Panc1 (cell line): ENCODE measurements at regions not wholly inside any gene's neighbourhood (a gene's known extent, or its start where the extent isn't known, plus 50 kb on each side); places are given as distances from the start of the nearest gene placed in this dataset.

Experiments
- ATAC-seq: fragments of 200-7000 bp; cut with Tn5 transposase; 2 replicates; pipeline ENCODE4 v1.9.1; 2020; ENCODE audit warnings: mild to moderate bottlenecking, moderate library complexity
- BruUV-seq: library from RNA; stranded (reverse); fragments of 400-500 nt; replicated peaks from 2 replicates; lab custom pipeline; 2021; lab: Mats Ljungman, UMichigan
- CTCF ChIA-PET: fragments of 300-600 bp; sonication (Branson Sonifier 250); formaldehyde crosslinking; loops from one replicate; lab custom pipeline; 2022; ENCODE audit warnings: antibody characterized with exemption; lab: Charles Lee
- POLR2A ChIA-PET: fragments of 300-600 bp; sonication (Branson Sonifier 250); formaldehyde crosslinking; loops from one replicate; lab custom pipeline; 2022; ENCODE audit warnings: antibody characterized with exemption; lab: Charles Lee
- DNase-seq: peaks from one replicate; pipeline ENCODE4 v3.0.0-alpha.2; 2010; ENCODE audit warnings: low read depth, low spot score
- H3K27ac ChIP-seq: 2 replicates; pipeline ENCODE4 v1.5.1; 2011; ENCODE audit warnings: mild to moderate bottlenecking, low read length, inconsistent platforms
- H3K27me3 ChIP-seq: fragments of 200-500 bp; sonication (Bioruptor generic); 2 replicates; pipeline ENCODE4 v1.6.0; 2014; ENCODE audit warnings: low read length, inconsistent platforms; ENCODE audit not compliant: control insufficient read depth, insufficient read depth
- H3K36me3 ChIP-seq: fragments of 200-500 bp; sonication (Bioruptor generic); 2 replicates; pipeline ENCODE4 v1.5.1; 2014; ENCODE audit warnings: inconsistent platforms, mild to moderate bottlenecking, low read length, moderate library complexity; ENCODE audit not compliant: control insufficient read depth, insufficient read depth
- H3K4me1 ChIP-seq: 2 replicates; pipeline ENCODE4 v1.5.1; 2011; ENCODE audit warnings: inconsistent platforms, mild to moderate bottlenecking, low read length, moderate library complexity; ENCODE audit not compliant: control insufficient read depth, insufficient read depth
- H3K4me3 ChIP-seq, 2 experiments: 2 replicates each; pipeline ENCODE4 v1.5.1; 2011 to 2012; ENCODE audit warnings: low read depth in 2 of 2, low read length in 2 of 2, mild to moderate bottlenecking in 2 of 2, inconsistent platforms in 1 of 2, moderate library complexity in 1 of 2
- H3K9me3 ChIP-seq: fragments of 200-500 bp; sonication (Bioruptor generic); 2 replicates; pipeline ENCODE4 v1.5.1; 2014; ENCODE audit warnings: low read depth, mild to moderate bottlenecking, inconsistent platforms, low read length, moderate library complexity; ENCODE audit not compliant: control insufficient read depth, insufficient read depth
- CTCF ChIP-seq: fragments of 450-650 bp; IDR thresholded peaks from 2 replicates; pipeline ENCODE4 v1.5.1; 2017; ENCODE audit warnings: mild to moderate bottlenecking
- POLR2AphosphoS5 ChIP-seq: IDR thresholded peaks from 2 replicates; pipeline ENCODE4 v1.6.1; 2012; ENCODE audit warnings: mild to moderate bottlenecking, low read depth, low read length, moderate library complexity
- SIN3A ChIP-seq: IDR thresholded peaks from 2 replicates; pipeline ENCODE4 v1.6.1; 2012; ENCODE audit warnings: low read depth, mild to moderate bottlenecking, low read length, moderate library complexity, borderline replicate concordance; ENCODE audit not compliant: insufficient read depth
- TCF7L2 ChIP-seq: IDR thresholded peaks from 2 replicates; pipeline ENCODE4 v1.6.1; 2011; ENCODE audit warnings: mild to moderate bottlenecking, low read depth, low read length, inconsistent platforms
- in situ Hi-C: cut with HindIII; loops from 2 replicates; pipeline ENCODE4 v1.10.0; 2016; ENCODE audit warnings: low sequenced_read_pairs, low pct_unique_long_range_greater_than_20kb
- intact Hi-C: fragments of 100-400 bp; cut with micrococcal nuclease; formaldehyde crosslinking; loops from one replicate; pipeline ENCODE4 v1.10.0; 2022; ENCODE audit not compliant: unreplicated experiment
- TF ChIP-seq, protein P1 (sequence below), 2 experiments: IDR thresholded peaks; 2 replicates each; pipeline ENCODE4 v1.6.1; 2011 to 2012; ENCODE audit warnings: low read depth in 2 of 2, control low read depth in 1 of 2, low read length in 1 of 2, mild to moderate bottlenecking in 1 of 2, moderate library complexity in 1 of 2; ENCODE audit not compliant: insufficient read depth in 1 of 2

GRCh38 chr2:186907897-186908296, 58.9 kb upstream of the ZSWIM2 start:
- ChIA-PET CTCF (interaction anchor here (0.8 kb wide), 1 partner anchor 18 kb away, joined by 5 read pairs; no protein-coding TSS in a partner anchor), POLR2A (interaction anchor here (0.7 kb wide), 1 partner anchor 673 kb away, joined by 3 read pairs; no protein-coding TSS in a partner anchor)
- no peaks in the 10 kb centered on the region for H3K36me3 ChIP-seq
- TF ChIP-seq, protein P1, sequence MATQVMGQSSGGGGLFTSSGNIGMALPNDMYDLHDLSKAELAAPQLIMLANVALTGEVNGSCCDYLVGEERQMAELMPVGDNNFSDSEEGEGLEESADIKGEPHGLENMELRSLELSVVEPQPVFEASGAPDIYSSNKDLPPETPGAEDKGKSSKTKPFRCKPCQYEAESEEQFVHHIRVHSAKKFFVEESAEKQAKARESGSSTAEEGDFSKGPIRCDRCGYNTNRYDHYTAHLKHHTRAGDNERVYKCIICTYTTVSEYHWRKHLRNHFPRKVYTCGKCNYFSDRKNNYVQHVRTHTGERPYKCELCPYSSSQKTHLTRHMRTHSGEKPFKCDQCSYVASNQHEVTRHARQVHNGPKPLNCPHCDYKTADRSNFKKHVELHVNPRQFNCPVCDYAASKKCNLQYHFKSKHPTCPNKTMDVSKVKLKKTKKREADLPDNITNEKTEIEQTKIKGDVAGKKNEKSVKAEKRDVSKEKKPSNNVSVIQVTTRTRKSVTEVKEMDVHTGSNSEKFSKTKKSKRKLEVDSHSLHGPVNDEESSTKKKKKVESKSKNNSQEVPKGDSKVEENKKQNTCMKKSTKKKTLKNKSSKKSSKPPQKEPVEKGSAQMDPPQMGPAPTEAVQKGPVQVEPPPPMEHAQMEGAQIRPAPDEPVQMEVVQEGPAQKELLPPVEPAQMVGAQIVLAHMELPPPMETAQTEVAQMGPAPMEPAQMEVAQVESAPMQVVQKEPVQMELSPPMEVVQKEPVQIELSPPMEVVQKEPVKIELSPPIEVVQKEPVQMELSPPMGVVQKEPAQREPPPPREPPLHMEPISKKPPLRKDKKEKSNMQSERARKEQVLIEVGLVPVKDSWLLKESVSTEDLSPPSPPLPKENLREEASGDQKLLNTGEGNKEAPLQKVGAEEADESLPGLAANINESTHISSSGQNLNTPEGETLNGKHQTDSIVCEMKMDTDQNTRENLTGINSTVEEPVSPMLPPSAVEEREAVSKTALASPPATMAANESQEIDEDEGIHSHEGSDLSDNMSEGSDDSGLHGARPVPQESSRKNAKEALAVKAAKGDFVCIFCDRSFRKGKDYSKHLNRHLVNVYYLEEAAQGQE (IDR thresholded peaks at IDR 0.05; ENCODE audit: insufficient read depth in 1 of 2, low read depth in 2 of 2, low read length in 1 of 2) = no peak
- TF ChIP-seq SIN3A (no peak), POLR2AphosphoS5 (no peak), CTCF (no peak), TCF7L2 (no peak)
- H3K27me3 ChIP-seq = no peaks in the 10 kb centered on the region
- H3K27ac ChIP-seq = no peak overlapping the region
- in situ Hi-C loops = no loop called here
- H3K4me1 ChIP-seq = no peaks in the 10 kb centered on the region
- intact Hi-C loops = no loop called here
- ATAC-seq (no peak), DNase-seq (no peak)
- H3K9me3 ChIP-seq = no peaks in the 10 kb centered on the region
- no peak overlapping the region for H3K4me3 ChIP-seq
- no TSS peak for BruUV-seq

DNA sequence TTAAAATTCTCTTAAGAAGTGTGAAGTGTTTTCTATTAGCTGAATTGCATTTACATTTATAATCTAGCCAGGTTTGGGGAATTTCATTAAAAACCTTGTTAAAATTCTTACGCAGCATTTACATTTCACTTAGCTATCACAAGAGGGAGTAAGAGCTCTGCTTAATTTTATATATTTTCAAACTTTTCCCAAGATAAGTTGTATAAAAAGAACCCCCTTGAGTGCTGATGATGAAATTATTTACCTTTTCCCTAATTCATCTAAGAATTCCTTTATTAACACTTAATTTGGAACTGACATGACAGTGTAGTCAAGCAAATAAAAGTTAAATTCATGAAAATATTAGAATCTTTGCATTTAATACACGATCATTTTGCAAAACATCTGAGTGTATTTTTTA, 54.2 kb upstream of the ZSWIM2 start:
- in situ Hi-C loops = no loop called here
- no TSS peak for BruUV-seq
- no peaks in the 10 kb centered on the region for H3K9me3 ChIP-seq
- intact Hi-C loops = loop anchor here (5.0 kb wide), 1 partner anchor 549 kb away; no protein-coding TSS in a partner anchor
- no peaks in the 10 kb centered on the region for H3K36me3 ChIP-seq
- H3K4me3 ChIP-seq = no peak overlapping the region
- CTCF ChIA-PET = interaction anchor here (1.0 kb wide), 1 partner anchor 545 kb away, joined by 3 read pairs; the partner anchor contains the start of gene CALCRL
- POLR2A ChIA-PET = no interaction called here
- no peaks in the 10 kb centered on the region for H3K27me3 ChIP-seq
- ATAC-seq = no peak
- DNase-seq = no peak
- TF ChIP-seq, protein P1 (IDR thresholded peaks at IDR 0.05; ENCODE audit: insufficient read depth in 1 of 2, low read depth in 2 of 2, low read length in 1 of 2) = no peak
- no peak for TF ChIP-seq POLR2AphosphoS5
- no peak for TF ChIP-seq SIN3A
- TF ChIP-seq TCF7L2 = no peak
- TF ChIP-seq CTCF = peak; percentile 67; the same call in 1 of the 2 replicates
- no peaks in the 10 kb centered on the region for H3K4me1 ChIP-seq
- H3K27ac ChIP-seq = no peak overlapping the region
